ENCODE measurements at regions not wholly inside any gene's neighbourhood (a gene's known extent, or its start where the extent isn't known, plus 50 kb on each side); places are given as distances from the start of the nearest gene placed in this dataset.

DNA sequence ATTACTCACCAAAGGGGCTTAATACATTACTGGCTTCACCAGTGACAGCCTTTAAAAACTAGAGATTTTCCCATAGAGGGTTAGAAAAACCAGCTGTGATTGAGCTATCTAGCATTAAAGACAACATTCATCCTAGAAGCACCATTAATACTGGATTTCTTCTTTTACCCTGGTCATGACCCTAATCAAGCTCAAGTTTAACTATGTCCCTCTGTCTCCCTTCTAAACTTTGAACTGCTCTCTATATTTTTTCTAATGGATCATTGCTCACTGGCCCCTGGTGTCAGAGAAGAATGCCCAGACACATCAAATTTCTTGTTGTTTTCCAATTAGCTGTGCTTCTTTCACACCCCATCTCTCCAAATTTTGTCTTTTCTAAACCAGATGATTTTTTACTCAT, 1101.3 kb downstream of the XPNPEP1 start:
- Mint-ChIP-seq H3K9me3 (ENCODE audit: low read depth) (peaks cover 6% of the 10 kb centered on the region), H3K4me3 (no peak overlapping the region), H3K4me1 (no peaks in the 10 kb centered on the region), H3K36me3 (no peaks in the 10 kb centered on the region), H3K27me3 (no peaks in the 10 kb centered on the region), H3K27ac (no peak overlapping the region)
- CTCF ChIA-PET: no interaction called here
- no peak for ATAC-seq
- no peak for DNase-seq

DNA sequence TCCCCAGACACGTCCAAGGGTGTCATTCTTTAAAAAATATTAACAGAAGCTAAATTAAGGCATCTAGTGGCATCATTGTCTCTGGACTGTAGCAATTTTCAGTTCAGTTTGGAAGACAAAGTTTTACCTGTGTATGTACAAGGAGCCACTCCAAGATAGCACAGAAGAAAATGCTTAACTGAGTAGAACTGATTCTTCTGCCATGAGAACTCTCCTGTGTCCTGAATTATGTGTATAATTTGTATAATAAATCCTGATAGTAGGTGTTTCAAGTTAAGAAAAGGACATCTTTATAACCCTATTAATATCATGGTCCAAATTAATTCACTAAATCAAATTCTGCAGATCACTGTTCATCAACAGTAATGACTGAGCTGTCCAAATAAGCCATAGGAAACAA, 1104.0 kb downstream of the XPNPEP1 start:
- H3K27me3 Mint-ChIP-seq: no peaks in the 10 kb centered on the region
- ATAC-seq: no peak
- CTCF ChIA-PET: no interaction called here
- peaks cover 5% of the 10 kb centered on the region for H3K9me3 Mint-ChIP-seq (ENCODE audit: low read depth)
- no peaks in the 10 kb centered on the region for H3K4me1 Mint-ChIP-seq
- H3K27ac Mint-ChIP-seq: no peak overlapping the region
- H3K36me3 Mint-ChIP-seq: no peaks in the 10 kb centered on the region
- H3K4me3 Mint-ChIP-seq: no peak overlapping the region
- no peak for DNase-seq

DNA sequence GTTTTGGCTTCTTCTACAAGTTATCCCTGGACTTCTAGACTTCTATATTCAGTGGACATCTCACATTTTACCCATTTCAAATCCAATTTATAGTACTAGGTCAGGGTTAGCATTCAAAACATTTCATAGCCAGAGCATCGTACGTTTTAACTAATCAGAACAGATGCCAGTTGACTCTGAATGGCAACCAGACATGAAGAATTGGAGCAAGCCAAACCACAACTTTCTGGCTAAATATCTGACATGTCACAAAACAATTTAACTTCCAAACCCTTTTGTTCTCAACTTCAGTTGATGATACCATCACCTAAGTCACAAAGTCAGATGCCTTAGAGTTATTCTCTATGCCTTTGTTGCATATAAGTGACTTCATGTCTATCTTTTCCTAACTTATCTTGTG, 1105.7 kb downstream of the XPNPEP1 start:
- no peak for ATAC-seq
- no peak overlapping the region for H3K4me3 Mint-ChIP-seq

DNA sequence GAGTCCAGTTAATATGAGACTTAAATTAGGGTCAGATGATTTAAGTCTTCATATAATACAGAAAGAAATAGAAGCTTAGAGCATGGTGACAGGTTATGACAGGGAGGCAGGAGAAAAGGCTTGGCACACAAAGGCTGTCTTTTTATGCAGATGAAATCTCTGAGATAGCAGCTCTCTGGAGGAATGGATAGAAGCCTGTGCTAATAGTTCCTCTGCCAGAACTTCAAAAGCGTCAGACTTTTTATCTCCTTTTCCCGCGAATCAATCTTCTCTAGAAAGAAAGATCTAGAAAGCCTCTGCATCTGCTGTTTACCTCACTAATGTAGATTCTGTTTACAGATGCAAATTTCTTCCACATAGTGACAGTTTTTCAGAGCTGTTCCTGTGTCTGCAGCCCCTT, 1106.2 kb downstream of the XPNPEP1 start:
- CTCF ChIA-PET: no interaction called here
- no peak overlapping the region for H3K27ac Mint-ChIP-seq
- no peaks in the 10 kb centered on the region for H3K4me1 Mint-ChIP-seq
- H3K27me3 Mint-ChIP-seq: no peaks in the 10 kb centered on the region
- no peak for ATAC-seq
- no peaks in the 10 kb centered on the region for H3K36me3 Mint-ChIP-seq
- H3K9me3 Mint-ChIP-seq (ENCODE audit: low read depth): peaks cover 5% of the 10 kb centered on the region
- no peak overlapping the region for H3K4me3 Mint-ChIP-seq
- DNase-seq: no peak

More for the DNA sequence above, 1105.7 kb downstream of the XPNPEP1 start:
- Mint-ChIP-seq H3K27me3 (no peaks in the 10 kb centered on the region), H3K9me3 (ENCODE audit: low read depth) (peaks cover 5% of the 10 kb centered on the region), H3K4me1 (no peaks in the 10 kb centered on the region), H3K36me3 (no peaks in the 10 kb centered on the region), H3K27ac (no peak overlapping the region)
- CTCF ChIA-PET: no interaction called here
- DNase-seq: no peak

DNA sequence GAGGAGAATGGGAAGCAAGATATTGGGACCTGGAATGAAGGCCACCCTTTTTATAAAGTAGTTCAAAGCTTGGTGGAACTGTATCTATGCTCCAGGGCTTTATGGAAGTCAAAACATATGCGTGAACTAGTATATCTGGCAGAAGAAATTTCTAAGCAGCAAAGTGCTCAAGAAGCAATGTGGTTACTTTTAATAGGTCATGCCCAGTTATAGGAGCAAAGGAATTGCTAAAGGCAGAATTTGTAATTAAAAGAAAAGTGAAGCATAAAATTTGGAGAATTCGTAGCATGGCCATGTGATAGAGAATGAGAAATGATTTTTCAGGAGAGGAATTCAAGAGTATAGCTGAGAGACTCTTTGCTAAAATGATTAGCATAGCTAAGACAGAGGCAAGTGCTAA, 1110.4 kb downstream of the XPNPEP1 start:
- H3K4me3 Mint-ChIP-seq: no peak overlapping the region
- no peaks in the 10 kb centered on the region for H3K36me3 Mint-ChIP-seq
- H3K27ac Mint-ChIP-seq: no peak overlapping the region
- DNase-seq: no peak
- H3K27me3 Mint-ChIP-seq: no peaks in the 10 kb centered on the region
- H3K9me3 Mint-ChIP-seq (ENCODE audit: low read depth): peaks cover 7% of the 10 kb centered on the region
- CTCF ChIA-PET: no interaction called here
- no peak for ATAC-seq
- H3K4me1 Mint-ChIP-seq: no peaks in the 10 kb centered on the region

DNA sequence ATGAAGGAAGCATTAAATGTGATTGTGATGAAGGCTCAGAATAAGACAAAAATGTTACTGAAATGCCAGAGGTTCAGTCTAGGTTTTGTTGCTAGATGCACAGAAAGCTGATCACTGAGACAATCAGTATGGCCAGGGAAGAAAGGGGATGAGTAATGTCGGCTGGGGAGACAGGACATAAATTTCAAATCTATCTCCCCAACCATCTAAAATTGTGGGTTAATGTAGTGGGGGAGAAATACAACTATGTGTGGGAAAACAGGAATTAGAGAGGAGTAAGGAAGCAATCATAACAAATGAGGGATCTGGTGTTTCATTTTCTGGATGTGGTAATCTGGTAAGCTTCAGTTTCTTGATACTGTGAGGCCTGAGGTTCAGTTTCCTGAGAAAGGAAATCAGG, 1111.0 kb downstream of the XPNPEP1 start:
- CTCF ChIA-PET: no interaction called here
- Mint-ChIP-seq H3K9me3 (ENCODE audit: low read depth) (peaks cover 7% of the 10 kb centered on the region), H3K27me3 (no peaks in the 10 kb centered on the region), H3K4me1 (no peaks in the 10 kb centered on the region), H3K4me3 (no peak overlapping the region), H3K27ac (no peak overlapping the region), H3K36me3 (no peaks in the 10 kb centered on the region)
- DNase-seq (no peak), ATAC-seq (no peak)

DNA sequence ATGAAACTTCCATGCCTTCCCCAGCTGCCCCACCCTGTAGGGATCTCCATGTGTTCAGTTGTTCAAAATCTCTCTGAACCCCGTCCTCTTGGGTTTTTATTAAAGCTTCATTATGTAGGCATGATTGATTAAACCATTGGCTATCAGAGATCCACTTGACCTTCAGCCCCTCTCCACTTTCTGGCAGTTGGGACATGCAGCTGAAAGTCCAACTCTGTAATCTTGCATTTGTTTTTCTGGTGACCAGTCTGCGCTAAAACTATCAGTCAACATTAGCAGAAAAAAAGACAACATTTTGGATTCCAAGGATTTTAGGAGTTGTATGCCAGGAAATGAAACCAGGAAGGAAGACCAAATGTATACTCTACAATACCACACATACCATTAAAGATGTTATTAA, 1115.1 kb downstream of the XPNPEP1 start:
- H3K36me3 Mint-ChIP-seq: no peaks in the 10 kb centered on the region
- H3K4me1 Mint-ChIP-seq: no peaks in the 10 kb centered on the region
- CTCF ChIA-PET: no interaction called here
- DNase-seq (no peak), ATAC-seq (no peak)
- no peaks in the 10 kb centered on the region for H3K27me3 Mint-ChIP-seq
- no peak overlapping the region for H3K4me3 Mint-ChIP-seq
- H3K9me3 Mint-ChIP-seq (ENCODE audit: low read depth): peaks cover 6% of the 10 kb centered on the region
- no peak overlapping the region for H3K27ac Mint-ChIP-seq

DNA sequence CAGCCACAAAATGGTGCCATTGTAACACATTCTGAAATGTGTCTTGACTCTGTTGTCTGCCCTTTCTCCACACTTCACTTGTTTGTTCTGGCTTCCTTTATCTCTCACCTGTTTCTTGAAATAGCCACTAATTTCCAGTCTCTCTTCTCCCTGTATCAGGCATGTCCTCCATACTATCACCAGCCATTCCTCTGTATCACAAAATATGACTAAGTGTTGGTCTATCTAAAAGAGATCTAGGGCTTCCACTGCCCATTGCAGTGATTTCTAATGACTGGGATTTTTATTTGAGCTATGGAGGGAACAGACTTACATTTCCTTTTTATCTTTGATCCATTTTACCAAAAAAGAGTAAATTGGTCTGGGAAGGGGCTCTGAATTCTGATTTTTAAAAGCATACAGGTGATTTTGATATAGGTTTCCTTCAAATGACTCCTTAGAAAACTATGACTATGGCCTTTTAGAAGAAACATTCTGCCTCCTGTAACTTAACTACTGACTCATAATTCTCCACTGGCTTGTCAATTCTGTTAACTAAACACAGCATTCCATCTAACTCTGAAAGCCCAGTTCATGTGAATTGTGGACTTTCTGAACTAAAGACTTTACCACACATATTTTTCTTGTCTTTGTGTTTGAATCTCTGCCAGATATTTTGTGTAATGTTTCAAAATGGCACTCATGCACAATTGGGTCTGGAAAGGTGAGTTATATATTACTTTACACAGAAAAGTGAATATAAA, 1121.4 kb downstream of the XPNPEP1 start:
- no peak overlapping the region for H3K4me3 Mint-ChIP-seq
- CTCF ChIA-PET: no interaction called here
- H3K36me3 Mint-ChIP-seq: no peaks in the 10 kb centered on the region
- ATAC-seq (no peak), DNase-seq (no peak)
- H3K27me3 Mint-ChIP-seq: no peaks in the 10 kb centered on the region
- H3K4me1 Mint-ChIP-seq: no peaks in the 10 kb centered on the region
- H3K9me3 Mint-ChIP-seq (ENCODE audit: low read depth): peaks cover 8% of the 10 kb centered on the region
- H3K27ac Mint-ChIP-seq: no peak overlapping the region

DNA sequence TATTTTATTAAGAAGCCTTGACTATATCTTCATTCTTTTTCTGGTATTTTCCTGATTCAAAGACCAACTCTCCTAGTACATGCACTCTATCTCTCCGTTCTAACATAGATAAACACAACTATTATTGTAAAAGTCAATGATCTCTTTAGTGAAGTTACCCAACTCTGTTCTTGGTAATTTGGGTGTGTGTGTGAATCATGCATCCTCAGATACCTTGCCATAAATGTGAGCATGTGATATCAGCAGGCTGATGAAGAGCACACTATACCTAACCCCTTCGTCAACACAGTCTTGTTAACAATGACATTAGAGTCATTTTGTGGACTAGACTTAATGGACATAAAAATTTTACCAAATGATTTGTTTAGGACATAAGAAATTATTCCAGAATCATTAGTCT, 1122.1 kb downstream of the XPNPEP1 start:
- ATAC-seq (no peak), DNase-seq (no peak)
- Mint-ChIP-seq H3K36me3 (no peaks in the 10 kb centered on the region), H3K4me3 (no peak overlapping the region), H3K4me1 (no peaks in the 10 kb centered on the region), H3K9me3 (ENCODE audit: low read depth) (peaks cover 8% of the 10 kb centered on the region), H3K27me3 (no peaks in the 10 kb centered on the region), H3K27ac (no peak overlapping the region)
- CTCF ChIA-PET: no interaction called here

DNA sequence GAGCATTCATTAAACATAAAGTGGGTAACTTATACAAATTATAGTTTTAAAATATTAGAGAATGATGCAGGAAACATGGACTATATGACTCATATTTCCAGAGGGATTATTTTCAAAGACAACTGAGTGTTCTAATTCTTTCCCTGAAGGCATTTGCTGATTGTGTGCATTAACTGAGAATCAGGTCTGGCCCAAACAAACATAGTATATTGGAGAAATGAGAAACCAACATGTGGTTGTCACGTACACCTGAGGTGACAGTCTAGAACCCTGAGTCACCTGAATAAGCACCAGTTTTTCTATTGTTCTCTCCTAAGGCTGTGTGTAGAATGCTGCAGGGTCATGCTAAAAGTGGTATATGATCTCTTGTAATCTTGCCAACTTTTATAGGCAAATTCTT, 1125.7 kb downstream of the XPNPEP1 start:
- no peaks in the 10 kb centered on the region for H3K36me3 Mint-ChIP-seq
- ATAC-seq: no peak
- H3K27me3 Mint-ChIP-seq: no peaks in the 10 kb centered on the region

DNA sequence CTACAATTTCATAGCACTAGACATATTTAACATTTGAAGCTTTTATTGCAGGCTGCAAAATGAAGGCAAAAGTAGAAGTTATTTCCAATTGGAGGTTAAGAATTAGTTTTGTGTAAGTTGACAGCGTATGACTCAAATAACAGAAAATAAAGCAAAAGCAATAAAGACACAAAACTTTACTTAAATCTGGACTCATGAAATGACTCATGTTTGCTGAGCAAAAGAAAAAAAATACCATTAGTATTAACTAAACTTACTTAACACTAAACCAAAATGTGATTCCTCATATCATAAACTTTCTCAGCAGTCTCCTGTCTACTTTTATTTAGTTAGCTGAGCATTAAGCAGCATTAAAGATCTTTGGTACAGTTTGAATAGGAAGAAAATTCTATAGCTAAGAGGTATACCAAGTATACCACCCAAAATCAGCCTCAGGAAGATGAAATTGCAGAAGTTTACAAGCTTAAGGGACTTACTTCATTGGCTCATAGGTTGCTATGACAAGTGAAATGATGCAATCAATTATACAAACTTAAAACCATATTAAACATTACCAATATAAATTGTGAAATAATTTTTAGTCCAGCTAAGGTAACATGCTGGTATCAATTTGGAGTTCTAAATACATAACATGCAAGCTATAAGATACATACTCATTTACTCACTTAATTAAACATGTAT, 1131.4 kb downstream of the XPNPEP1 start:
- Mint-ChIP-seq H3K36me3 (no peaks in the 10 kb centered on the region), H3K4me3 (no peak overlapping the region), H3K27me3 (no peaks in the 10 kb centered on the region), H3K4me1 (peaks cover 3% of the 10 kb centered on the region), H3K9me3 (ENCODE audit: low read depth) (peaks cover 3% of the 10 kb centered on the region), H3K27ac (no peak overlapping the region)
- no peak for ATAC-seq
- no peak for DNase-seq
- CTCF ChIA-PET: no interaction called here

More for the DNA sequence above, 1125.7 kb downstream of the XPNPEP1 start:
- CTCF ChIA-PET: no interaction called here
- Mint-ChIP-seq H3K9me3 (ENCODE audit: low read depth) (peaks cover 6% of the 10 kb centered on the region), H3K4me1 (no peaks in the 10 kb centered on the region), H3K4me3 (no peak overlapping the region), H3K27ac (no peak overlapping the region)
- DNase-seq: no peak

DNA sequence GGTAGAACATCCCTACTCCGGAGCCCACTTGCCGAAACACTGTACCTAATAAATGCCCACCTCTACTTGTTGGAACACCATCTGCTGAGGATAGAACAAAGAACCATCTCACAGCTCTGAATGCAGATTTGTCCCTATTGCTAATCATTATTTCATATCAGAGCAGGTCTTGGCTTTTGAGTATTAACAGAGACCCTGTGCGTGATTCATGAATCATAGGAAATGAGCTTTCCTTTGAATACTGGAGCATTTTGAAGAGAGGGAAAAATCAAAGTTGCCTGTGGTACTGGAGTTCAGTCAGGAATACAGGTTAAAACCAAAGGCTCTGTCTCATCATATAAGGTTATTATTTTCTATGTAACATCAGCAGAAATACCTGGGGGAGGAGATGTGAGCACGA, 1132.3 kb downstream of the XPNPEP1 start:
- DNase-seq (no peak), ATAC-seq (no peak)
- Mint-ChIP-seq H3K27ac (no peak overlapping the region), H3K4me1 (peaks cover 3% of the 10 kb centered on the region), H3K9me3 (ENCODE audit: low read depth) (peaks cover 3% of the 10 kb centered on the region), H3K36me3 (no peaks in the 10 kb centered on the region), H3K27me3 (no peaks in the 10 kb centered on the region), H3K4me3 (no peak overlapping the region)
- CTCF ChIA-PET: no interaction called here

DNA sequence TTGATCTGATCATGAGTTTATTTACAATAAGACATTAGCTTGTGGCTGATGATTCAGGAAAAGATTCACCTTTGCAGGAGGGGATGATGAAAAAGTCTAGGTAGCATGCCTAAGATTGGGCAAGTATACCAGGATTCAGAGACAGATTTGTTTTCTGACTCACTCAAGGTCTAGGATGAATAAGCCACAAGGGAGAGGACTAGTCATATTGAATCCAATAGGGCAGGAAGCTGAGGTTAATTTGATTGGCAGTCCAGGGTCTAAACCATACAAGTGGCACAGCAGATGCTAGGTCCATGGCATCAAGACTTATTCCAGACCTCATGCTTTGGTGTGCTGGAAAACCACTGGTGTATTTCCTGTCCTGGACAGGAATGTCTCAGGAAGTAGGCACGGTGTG, 1133.4 kb downstream of the XPNPEP1 start:
- Mint-ChIP-seq H3K36me3 (no peaks in the 10 kb centered on the region), H3K9me3 (ENCODE audit: low read depth) (peaks cover 3% of the 10 kb centered on the region), H3K27me3 (no peaks in the 10 kb centered on the region), H3K4me3 (no peak overlapping the region), H3K27ac (no peak overlapping the region), H3K4me1 (peaks cover 3% of the 10 kb centered on the region)
- ATAC-seq: no peak
- DNase-seq: no peak
- CTCF ChIA-PET: no interaction called here

DNA sequence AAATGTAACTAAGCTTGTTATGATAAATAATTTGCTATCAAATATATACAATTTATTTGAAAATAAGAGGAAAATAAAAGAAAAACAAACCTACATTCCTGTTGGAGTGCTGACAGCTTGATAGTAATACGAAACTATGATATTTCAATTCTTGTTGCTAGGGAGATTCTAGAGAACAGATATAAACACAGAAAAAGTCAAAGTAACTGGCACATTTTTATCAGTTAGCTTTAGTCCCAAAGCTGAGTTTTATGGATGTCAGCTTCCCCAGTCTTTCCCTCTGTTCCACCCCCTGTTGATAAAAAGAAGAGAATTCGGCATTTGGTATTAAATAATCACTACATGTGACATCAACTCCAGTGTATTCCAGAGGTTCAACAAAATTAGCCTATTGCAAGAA, 1134.0 kb downstream of the XPNPEP1 start:
- peaks cover 3% of the 10 kb centered on the region for H3K4me1 Mint-ChIP-seq
- H3K36me3 Mint-ChIP-seq: no peaks in the 10 kb centered on the region
- peaks cover 3% of the 10 kb centered on the region for H3K9me3 Mint-ChIP-seq (ENCODE audit: low read depth)
- no peak overlapping the region for H3K27ac Mint-ChIP-seq
- no peaks in the 10 kb centered on the region for H3K27me3 Mint-ChIP-seq
- CTCF ChIA-PET: no interaction called here
- no peak for DNase-seq
- no peak for ATAC-seq
- H3K4me3 Mint-ChIP-seq: no peak overlapping the region

Measured in activated CD8-positive, alpha-beta memory T cell treated with anti-CD3 and anti-CD28 coated beads, Interleukin-2, amount 10 ng/mL, durations not matched to agents 7 days and 5 days (primary cell).